ENCODE measurements at regions not wholly inside any gene's neighbourhood (a gene's known extent, or its start where the extent isn't known, plus 50 kb on each side); places are given as distances from the start of the nearest gene placed in this dataset.
A peak's percentile ranks its signal among the peaks of the same experiment; 100 is the strongest.
"Not testable (repeated sequence)": the region's sequence is repeated elsewhere in the genome, so short reads cannot be mapped to it uniquely, and the experiment has no call there.

DNA sequence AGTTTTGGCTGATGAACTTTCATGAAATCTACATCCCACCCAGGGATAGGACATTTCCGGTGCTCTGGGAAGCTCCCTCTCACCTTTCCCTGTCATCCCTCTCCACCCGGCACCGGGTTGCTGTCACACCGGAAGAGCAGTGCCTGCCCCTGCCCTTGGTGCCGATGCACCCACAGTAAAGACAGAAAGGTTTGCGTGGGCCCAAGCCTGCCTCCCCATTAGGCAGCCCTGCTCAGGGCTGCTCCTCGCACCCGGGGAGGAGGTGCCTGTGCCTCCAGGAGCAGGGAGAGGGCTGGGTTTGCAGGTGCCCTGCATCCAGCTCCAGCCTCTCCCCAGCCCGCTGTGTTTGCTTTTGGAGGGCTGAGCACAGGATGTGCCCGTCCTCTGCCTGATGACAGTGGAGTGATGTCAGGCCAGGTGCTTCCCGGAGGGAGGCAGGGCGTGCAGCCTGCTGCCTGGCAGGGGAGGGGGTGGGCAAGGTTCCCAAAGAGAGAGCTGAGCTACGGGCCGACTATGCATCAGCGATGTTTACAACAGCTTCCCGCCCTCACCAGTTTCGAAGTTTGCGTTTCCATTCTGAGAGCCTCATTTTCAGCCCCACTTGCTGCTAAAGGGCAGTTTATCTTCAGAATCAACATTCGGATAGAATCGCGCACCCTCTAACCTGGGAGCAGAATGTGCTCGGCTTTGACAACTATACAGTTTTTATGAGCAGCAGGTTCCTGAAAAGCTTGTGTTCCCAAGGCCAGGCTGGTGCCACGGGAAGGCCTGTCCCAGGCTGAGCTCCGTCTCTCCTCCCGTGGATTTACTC, 83.2 kb upstream of the CLDN5 start:
- peak; percentile 80 for DNase-seq (ENCODE audit: low read depth)
- TF ChIP-seq, protein P1, sequence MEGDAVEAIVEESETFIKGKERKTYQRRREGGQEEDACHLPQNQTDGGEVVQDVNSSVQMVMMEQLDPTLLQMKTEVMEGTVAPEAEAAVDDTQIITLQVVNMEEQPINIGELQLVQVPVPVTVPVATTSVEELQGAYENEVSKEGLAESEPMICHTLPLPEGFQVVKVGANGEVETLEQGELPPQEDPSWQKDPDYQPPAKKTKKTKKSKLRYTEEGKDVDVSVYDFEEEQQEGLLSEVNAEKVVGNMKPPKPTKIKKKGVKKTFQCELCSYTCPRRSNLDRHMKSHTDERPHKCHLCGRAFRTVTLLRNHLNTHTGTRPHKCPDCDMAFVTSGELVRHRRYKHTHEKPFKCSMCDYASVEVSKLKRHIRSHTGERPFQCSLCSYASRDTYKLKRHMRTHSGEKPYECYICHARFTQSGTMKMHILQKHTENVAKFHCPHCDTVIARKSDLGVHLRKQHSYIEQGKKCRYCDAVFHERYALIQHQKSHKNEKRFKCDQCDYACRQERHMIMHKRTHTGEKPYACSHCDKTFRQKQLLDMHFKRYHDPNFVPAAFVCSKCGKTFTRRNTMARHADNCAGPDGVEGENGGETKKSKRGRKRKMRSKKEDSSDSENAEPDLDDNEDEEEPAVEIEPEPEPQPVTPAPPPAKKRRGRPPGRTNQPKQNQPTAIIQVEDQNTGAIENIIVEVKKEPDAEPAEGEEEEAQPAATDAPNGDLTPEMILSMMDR (IDR thresholded peaks at IDR 0.05; ENCODE audit: insufficient read depth, low read depth, low read length, missing control alignments): no peak
- no peak overlapping the region for H3K4me3 ChIP-seq (ENCODE audit: low read length)

DNA sequence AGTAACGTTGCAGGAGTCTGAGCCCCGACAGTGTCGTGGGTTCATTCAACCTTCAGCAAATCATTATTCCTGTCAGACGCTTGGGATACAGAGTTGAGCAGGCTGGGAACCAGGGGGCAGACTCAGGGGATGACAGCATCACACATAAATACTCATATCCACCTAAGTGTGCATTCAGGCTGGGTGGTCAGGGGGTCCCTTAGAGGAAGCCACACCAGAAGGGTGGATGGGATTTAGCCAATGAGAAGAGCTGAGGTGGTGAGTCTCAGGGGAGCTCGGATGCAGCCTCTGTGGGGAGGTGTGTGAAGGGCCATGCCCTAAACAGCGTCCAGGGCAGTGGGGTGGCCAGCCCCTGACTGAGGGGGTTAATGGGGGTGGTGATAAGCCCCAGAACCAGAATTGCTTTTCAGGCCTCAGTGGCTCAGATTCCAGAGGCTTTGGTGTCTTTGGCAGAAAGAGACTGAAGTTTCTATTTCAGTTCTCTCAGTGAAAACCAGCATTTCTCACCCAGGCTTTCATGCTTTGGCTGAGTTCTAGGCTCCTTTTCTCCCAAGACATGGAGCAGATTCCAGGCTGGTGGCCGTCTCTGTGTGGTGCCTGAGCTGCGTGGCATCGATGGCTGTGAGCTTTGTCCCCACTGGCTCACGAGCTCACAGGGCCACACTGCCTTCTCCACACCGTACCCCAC, 83.9 kb upstream of the CLDN5 start:
- no peak for DNase-seq (ENCODE audit: low read depth)

DNA sequence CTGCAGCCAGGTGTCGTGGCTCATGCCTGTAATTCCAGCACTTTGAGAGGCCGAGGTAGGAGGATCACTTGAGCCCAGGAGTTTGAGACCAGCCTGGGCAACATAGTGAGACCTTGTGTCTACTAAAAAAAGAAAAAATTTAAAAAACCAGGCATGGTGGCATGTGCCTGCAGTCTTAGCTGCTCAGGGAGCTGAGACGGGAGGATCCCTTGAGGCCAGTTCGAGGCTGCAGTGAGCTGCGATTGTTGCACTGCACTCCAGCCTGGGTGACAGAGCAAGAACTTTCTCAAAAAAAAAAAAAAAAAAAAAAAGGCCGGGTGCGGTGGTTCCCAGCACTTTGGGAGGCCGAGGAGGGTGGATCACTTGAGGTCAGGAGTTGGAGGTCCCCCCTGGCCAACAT, 85.5 kb upstream of the CLDN5 start:
- DNase-seq (ENCODE audit: low read depth); H3K4me3 ChIP-seq (ENCODE audit: low read length): not testable (repeated sequence)

More for the DNA sequence above, 83.9 kb upstream of the CLDN5 start:
- TF ChIP-seq, protein P1 (IDR thresholded peaks at IDR 0.05; ENCODE audit: insufficient read depth, low read depth, low read length, missing control alignments): no peak
- H3K4me3 ChIP-seq (ENCODE audit: low read length): no peak overlapping the region

DNA sequence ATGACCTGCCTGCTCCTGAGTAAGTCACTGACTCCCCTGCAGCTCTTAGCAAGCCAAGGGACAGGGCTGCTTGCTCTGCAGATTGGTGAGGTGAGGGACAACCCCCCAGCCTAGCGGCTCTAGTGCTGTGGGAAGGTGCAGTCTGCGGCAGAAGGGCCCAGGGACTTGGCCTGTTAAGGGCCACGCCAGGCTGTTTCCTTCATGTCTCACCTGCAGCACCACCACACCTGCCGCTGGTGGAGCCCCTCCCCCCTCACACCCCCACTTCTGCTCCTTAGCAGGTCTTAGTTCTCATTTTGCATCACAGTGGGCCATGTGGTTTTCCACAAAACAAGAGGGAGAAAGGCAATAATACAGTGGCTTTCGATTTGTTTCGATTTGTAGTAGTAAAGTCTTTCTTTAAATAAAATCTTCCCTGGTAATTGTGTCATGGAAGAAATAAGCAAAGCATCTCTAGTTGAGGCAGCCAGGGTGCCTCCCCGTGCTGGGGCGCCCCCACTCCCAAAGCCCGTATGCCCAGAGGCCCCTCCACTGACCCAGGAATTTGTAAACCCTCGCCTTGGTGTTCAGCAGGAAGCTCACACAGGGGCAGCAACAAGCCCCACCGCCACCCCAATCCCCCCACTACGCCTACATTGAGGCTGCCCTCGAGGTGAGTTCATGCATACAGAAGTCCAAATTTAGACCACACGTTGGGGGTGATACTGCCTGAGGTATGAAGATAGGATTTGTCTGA, 86.5 kb upstream of the CLDN5 start:
- DNase-seq (ENCODE audit: low read depth): no peak
- H3K4me3 ChIP-seq (ENCODE audit: low read length): no peak overlapping the region
- TF ChIP-seq, protein P1 (IDR thresholded peaks at IDR 0.05; ENCODE audit: insufficient read depth, low read depth, low read length, missing control alignments): no peak

DNA sequence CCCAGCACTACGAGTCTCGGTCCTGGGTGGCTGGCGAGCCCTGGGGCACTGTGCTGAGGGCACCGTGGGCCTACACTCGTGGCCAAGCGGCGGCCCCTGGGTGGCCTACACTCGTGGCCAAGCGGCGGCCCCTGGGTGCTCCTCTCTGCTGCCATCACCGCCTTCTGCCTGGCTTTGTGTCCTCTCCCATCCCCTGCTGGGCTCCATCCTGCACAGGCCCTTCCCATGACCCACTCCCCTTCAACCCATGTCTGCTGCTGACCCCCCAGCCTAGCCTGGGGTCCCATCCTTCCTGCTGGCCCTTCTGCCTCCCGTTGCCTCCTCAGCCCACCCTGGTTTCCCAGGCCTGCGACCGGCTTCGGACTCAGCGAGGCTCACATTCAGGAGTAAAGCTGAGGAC, 87.4 kb upstream of the CLDN5 start:
- H3K4me3 ChIP-seq (ENCODE audit: low read length): no peak overlapping the region
- DNase-seq (ENCODE audit: low read depth): no peak
- TF ChIP-seq, protein P1 (IDR thresholded peaks at IDR 0.05; ENCODE audit: insufficient read depth, low read depth, low read length, missing control alignments): no peak

DNA sequence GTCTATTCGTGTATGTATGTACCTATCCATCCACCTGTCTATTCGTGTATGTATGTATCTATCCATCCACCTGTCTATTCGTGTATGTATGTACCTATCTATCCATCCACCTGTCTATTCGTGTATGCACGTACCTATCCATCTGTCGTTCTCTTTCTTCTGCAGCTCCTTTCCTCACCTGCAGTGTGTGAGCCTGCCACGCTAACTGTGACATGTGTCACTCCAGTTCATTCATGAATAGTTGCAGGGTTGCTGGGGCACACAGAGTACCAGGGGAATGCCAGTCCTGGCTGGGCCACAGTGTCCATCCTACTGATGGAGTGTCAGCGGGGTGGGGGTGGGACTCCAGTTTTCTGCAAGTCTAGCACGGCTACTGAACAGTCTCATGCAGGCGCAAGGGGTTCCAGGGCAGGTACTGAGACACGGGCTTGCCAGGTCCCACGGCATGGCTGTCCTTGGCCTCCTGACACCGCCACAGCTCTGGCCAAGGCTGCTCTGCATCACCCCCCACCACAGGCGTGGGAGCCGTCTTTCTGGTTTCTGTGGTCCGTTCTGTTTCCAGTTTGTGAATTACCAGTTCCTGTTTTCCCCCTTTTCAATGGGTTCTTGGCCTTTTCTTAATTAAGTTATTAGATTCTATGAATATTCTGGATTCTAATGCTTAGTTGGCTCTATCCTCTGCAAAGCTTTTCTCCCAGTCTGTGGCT, 88.8 kb upstream of the CLDN5 start:
- DNase-seq (ENCODE audit: low read depth): no peak
- no peak overlapping the region for H3K4me3 ChIP-seq (ENCODE audit: low read length)
- TF ChIP-seq, protein P1 (IDR thresholded peaks at IDR 0.05; ENCODE audit: insufficient read depth, low read depth, low read length, missing control alignments): no peak

DNA sequence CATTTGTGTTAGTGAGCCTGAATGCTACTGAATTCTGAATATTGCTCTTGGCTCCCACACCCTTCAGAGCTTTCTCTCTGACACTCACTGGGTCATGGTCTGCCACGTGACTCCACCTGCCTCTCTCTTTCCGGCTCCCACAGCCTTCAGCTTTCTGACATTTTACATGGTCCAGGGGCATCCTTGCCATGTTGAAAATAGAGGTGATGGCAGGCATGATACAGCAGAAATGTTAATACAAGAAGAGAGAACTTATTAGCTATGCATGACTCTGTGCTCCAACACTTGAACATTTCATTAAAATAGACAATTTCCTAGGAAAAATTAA, 90.3 kb upstream of the CLDN5 start:
- H3K4me3 ChIP-seq (ENCODE audit: low read length): no peak overlapping the region
- DNase-seq (ENCODE audit: low read depth): no peak
- TF ChIP-seq, protein P1 (IDR thresholded peaks at IDR 0.05; ENCODE audit: insufficient read depth, low read depth, low read length, missing control alignments): no peak
